CD8-positive, alpha-beta memory T cell (primary cell): ENCODE measurements at regions not wholly inside any gene's neighbourhood (a gene's known extent, or its start where the extent isn't known, plus 50 kb on each side); places are given as distances from the start of the nearest gene placed in this dataset.
"Not testable (repeated sequence)": the region's sequence is repeated elsewhere in the genome, so short reads cannot be mapped to it uniquely, and the experiment has no call there.

Source experiments
- CTCF ChIA-PET: fragments of 350-600 bp; sonication (Branson Sonifier 250); formaldehyde crosslinking; loops from one replicate; lab custom pipeline; 2021; ENCODE audit warnings: antibody characterized with exemption; lab: Charles Lee
- POLR2A ChIA-PET: fragments of 350-600 bp; sonication (Branson Sonifier 250); formaldehyde crosslinking; loops from one replicate; lab custom pipeline; 2021; ENCODE audit warnings: antibody characterized with exemption; lab: Charles Lee
- DNase-seq, 5 donors: peaks; one replicate each; pipeline versions ENCODE4 v3.0.0 to v3.0.0-alpha.2; 2020 to 2022; ENCODE audit warnings: mixed read lengths in 1 of 5
- H3K27ac ChIP-seq: one replicate; pipeline ENCODE4 v1.7.0; 2013; ENCODE audit warnings: low read depth, mild to moderate bottlenecking, low read length, moderate library complexity
- H3K27me3 ChIP-seq: 2 replicates; pipeline ENCODE4 v1.7.0; 2013; ENCODE audit warnings: low read length, mild to moderate bottlenecking; ENCODE audit not compliant: insufficient read depth, poor library complexity, severe bottlenecking
- H3K36me3 ChIP-seq: 2 replicates; pipeline ENCODE4 v1.7.0; 2013; ENCODE audit warnings: mild to moderate bottlenecking, low read length, moderate library complexity; ENCODE audit not compliant: insufficient read depth
- H3K4me1 ChIP-seq: 2 replicates; pipeline ENCODE4 v1.7.0; 2013; ENCODE audit warnings: mild to moderate bottlenecking, low read length, moderate library complexity; ENCODE audit not compliant: insufficient read depth
- H3K4me3 ChIP-seq: 2 replicates; pipeline ENCODE4 v1.7.0; 2013; ENCODE audit warnings: mild to moderate bottlenecking, low read length
- H3K9me3 ChIP-seq: 2 replicates; pipeline ENCODE4 v1.7.0; 2013; ENCODE audit warnings: mild to moderate bottlenecking, low read length
- H3K27ac Mint-ChIP-seq, 8 donors: one replicate each; pipeline ENCODE4 v1.8.0; 2020 to 2021; ENCODE audit warnings: mixed read lengths in 8 of 8, mild to moderate bottlenecking in 6 of 8, inconsistent platforms in 3 of 8, moderate library complexity in 3 of 8
- H3K27me3 Mint-ChIP-seq, 2 donors: one replicate each; pipeline ENCODE4 v1.8.0; 2020 to 2021; ENCODE audit warnings: mixed read lengths in 2 of 2, mild to moderate bottlenecking in 1 of 2, moderate library complexity in 1 of 2
- H3K36me3 Mint-ChIP-seq, 3 donors: one replicate each; pipeline ENCODE4 v1.8.0; 2020 to 2021; ENCODE audit warnings: mixed read lengths in 3 of 3, inconsistent platforms in 1 of 3, mild to moderate bottlenecking in 1 of 3
- H3K4me1 Mint-ChIP-seq, 3 donors: one replicate each; pipeline ENCODE4 v1.8.0; 2020 to 2021; ENCODE audit warnings: mixed read lengths in 3 of 3, inconsistent platforms in 1 of 3, mild to moderate bottlenecking in 1 of 3
- H3K4me3 Mint-ChIP-seq, 7 donors: one replicate each; pipeline ENCODE4 v1.8.0; 2020 to 2021; ENCODE audit warnings: mixed read lengths in 7 of 7, mild to moderate bottlenecking in 6 of 7, moderate library complexity in 4 of 7, inconsistent platforms in 2 of 7
- H3K9me3 Mint-ChIP-seq, 5 donors: one replicate each; pipeline ENCODE4 v1.8.0; 2020 to 2022; ENCODE audit warnings: mixed read lengths in 5 of 5, mild to moderate bottlenecking in 3 of 5, moderate library complexity in 2 of 5, inconsistent platforms in 1 of 5

DNA sequence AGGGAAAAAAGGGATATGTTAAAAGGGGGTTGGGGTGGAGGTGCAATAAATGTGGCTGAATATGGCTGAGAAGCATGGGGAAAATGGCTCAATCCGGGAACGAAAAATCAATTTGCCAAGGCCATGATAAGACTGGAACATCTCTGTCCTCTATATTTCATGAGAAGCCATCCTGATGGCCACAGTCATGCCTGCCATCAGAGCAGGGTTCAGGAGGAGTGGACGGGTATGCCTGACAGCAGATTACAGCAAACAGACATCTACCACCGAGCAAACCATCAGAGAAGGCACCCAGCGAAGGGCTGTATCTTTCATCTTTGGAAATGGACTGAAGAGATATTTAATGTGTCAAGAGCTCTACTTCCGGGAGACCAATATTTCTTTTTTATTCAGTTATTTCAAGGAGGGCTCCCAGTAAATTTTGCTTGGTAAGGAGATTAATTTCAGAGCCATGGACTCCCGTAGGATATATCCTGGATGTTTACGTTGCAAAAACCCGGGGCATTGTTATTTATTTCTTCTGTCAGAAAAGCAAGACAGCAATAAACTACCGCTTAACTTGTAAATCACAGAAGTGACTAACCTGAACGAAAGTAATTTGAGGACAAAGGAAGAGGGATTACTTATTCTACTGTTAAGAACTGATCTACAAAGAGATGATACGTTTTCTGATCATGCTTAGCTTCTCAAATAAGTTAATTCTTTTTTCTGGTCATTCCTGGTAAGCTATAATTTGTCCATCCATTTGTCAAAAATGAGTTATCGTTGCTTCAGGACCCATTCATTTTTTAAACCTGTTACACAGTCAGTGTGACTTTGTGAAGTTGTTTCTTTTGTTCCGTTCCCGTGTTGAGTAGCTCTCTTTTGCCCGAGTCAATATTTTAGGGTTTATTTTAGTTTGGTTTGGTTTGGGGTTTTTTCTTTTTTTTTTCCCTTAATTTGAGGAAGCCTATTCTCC, 80.6 kb upstream of the CHD2 start:
- Mint-ChIP-seq H3K4me1 (peaks cover 32 to 59% (median 49%) of the 10 kb centered on the region in 3 donors), H3K36me3 (peaks cover 0 to 3% (median 0%) of the 10 kb centered on the region in 3 donors), H3K27ac (peak overlapping the region; percentile 95 to 98 (median 97)), H3K9me3 (no peaks in the 10 kb centered on the region), H3K4me3 (peak overlapping the region; percentile 85 to 96 (median 92)), H3K27me3 (no peaks in the 10 kb centered on the region)
- H3K36me3 ChIP-seq, result no peaks in the 10 kb centered on the region
- DNase-seq, result no peak
- peak overlapping the region; percentile 58 for H3K27ac ChIP-seq
- ChIA-PET POLR2A (interaction anchor here (0.5 to 5.3 kb wide), 10 partner anchors 9 to 93 kb away, joined by 3 to 65 read pairs (median 6); partner anchors contain the start of gene CHD2), CTCF (interaction anchor here (0.7 to 5.2 kb wide), 7 partner anchors 10 to 97 kb away, joined by 3 to 44 read pairs (median 9); no protein-coding TSS in a partner anchor)
- H3K9me3 ChIP-seq, result no peaks in the 10 kb centered on the region
- H3K27me3 ChIP-seq, result no peaks in the 10 kb centered on the region
- peak overlapping the region; percentile 60 for H3K4me3 ChIP-seq
- peaks cover 59% of the 10 kb centered on the region for H3K4me1 ChIP-seq

DNA sequence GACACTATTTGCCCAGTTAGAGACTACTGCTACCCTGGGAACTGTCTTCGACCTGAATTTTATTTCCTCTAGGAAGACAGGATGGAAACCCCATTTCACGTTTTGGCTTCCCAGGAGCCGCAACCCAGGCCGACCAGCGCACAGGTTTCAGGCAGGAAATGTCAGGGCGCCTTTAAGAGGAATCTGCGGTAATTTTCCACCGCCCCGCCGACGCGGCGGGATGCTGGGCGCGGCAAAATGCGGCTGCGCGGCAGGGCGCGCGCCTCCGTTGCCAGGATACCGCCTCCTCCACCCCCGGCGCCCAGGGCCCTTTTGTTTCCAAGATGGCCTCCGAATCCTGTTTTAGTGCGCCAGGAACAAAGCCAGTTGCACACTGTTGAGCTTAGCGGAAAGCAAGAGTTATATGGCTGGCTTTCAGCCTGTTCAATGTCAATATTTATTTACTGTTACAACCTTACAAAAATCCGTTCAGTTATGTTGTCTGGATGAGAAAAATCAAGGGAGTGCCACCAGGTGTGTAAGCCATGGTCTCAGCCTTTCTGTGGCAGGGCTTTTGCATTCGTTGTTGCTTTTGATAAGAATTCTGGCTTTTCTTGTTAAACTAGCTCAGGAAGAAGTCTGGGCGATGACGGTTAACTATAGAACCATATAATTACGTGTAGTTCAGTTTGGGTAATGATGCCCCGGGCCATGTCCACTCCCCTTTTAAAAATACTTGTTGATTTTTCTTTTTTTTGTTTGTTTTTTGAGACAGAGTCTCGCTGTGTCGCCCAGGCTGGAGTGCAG, 79.7 kb upstream of the CHD2 start:
- POLR2A ChIA-PET, result interaction anchor here (0.5 to 5.3 kb wide), 11 partner anchors 9 to 92 kb away, joined by 3 to 65 read pairs (median 5); partner anchors contain the start of gene CHD2
- no peaks in the 10 kb centered on the region for H3K27me3 ChIP-seq
- peak; percentile 75 to 90 (median 86) for DNase-seq
- no peaks in the 10 kb centered on the region for H3K9me3 ChIP-seq
- H3K36me3 ChIP-seq, result no peaks in the 10 kb centered on the region
- H3K27ac Mint-ChIP-seq, result peak overlapping the region; percentile 95 to 98 (median 97)
- CTCF ChIA-PET, result interaction anchor here (0.7 to 5.2 kb wide), 8 partner anchors 10 to 79 kb away, joined by 3 to 44 read pairs (median 6); partner anchors contain the start of gene CHD2
- H3K27ac ChIP-seq, result peak overlapping the region; percentile 58
- no peaks in the 10 kb centered on the region for H3K9me3 Mint-ChIP-seq
- peaks cover 32 to 60% (median 49%) of the 10 kb centered on the region in 3 donors for H3K4me1 Mint-ChIP-seq
- peak overlapping the region; percentile 85 to 96 (median 92) for H3K4me3 Mint-ChIP-seq
- peaks cover 0 to 3% (median 0%) of the 10 kb centered on the region in 3 donors for H3K36me3 Mint-ChIP-seq
- H3K27me3 Mint-ChIP-seq, result no peaks in the 10 kb centered on the region
- peak overlapping the region; percentile 60 for H3K4me3 ChIP-seq
- H3K4me1 ChIP-seq, result peaks cover 55% of the 10 kb centered on the region

DNA sequence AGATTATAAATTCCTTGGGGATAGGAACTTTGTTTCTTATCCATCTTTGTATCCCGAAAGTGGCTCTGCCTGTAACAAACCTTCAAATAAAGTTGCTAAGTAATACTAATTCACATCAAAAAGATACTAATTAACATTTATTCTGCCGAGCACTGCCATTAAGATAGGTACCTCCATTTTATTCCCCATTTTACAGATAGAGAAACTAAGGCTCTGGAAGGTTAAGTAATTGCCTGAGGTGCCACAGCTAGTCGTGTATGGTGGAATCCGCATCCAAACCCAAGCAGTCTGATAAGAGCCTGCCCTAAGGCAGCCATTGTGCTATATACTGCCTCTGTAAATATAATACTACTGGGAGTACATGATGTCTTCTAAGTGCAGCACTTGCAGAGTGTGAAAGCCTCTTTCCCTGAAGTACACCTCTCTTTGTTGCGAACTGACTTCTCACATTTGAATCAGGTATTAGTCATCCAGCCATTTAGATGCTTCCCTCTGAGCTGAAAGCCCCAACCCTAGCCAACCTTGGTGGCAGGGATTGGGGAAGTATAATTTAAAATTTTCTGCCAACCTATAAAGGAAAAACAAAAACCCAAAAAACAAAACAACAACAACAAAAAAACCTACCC, 78.5 kb upstream of the CHD2 start:
- no peaks in the 10 kb centered on the region for H3K36me3 ChIP-seq
- H3K27ac ChIP-seq, result no peak overlapping the region
- POLR2A ChIA-PET, result interaction anchor here (1.1 to 5.3 kb wide), 5 partner anchors 10 to 79 kb away, joined by 4 to 65 read pairs (median 24); partner anchors contain the start of gene CHD2
- CTCF ChIA-PET, result interaction anchor here (0.7 to 5.2 kb wide), 9 partner anchors 9 to 94 kb away, joined by 3 to 44 read pairs (median 3); partner anchors contain the start of gene CHD2
- Mint-ChIP-seq H3K27me3 (no peaks in the 10 kb centered on the region), H3K4me1 (peaks cover 32 to 57% (median 49%) of the 10 kb centered on the region in 3 donors), H3K36me3 (peaks cover 0 to 3% (median 0%) of the 10 kb centered on the region in 3 donors), H3K27ac (peak overlapping the region; percentile 26 to 95 (median 75)), H3K4me3 (peak overlapping the region; percentile 44 to 80 (median 53)), H3K9me3 (no peaks in the 10 kb centered on the region)
- H3K4me1 ChIP-seq, result peaks cover 55% of the 10 kb centered on the region
- no peaks in the 10 kb centered on the region for H3K9me3 ChIP-seq
- no peak for DNase-seq
- H3K4me3 ChIP-seq, result no peak overlapping the region
- H3K27me3 ChIP-seq, result no peaks in the 10 kb centered on the region

DNA sequence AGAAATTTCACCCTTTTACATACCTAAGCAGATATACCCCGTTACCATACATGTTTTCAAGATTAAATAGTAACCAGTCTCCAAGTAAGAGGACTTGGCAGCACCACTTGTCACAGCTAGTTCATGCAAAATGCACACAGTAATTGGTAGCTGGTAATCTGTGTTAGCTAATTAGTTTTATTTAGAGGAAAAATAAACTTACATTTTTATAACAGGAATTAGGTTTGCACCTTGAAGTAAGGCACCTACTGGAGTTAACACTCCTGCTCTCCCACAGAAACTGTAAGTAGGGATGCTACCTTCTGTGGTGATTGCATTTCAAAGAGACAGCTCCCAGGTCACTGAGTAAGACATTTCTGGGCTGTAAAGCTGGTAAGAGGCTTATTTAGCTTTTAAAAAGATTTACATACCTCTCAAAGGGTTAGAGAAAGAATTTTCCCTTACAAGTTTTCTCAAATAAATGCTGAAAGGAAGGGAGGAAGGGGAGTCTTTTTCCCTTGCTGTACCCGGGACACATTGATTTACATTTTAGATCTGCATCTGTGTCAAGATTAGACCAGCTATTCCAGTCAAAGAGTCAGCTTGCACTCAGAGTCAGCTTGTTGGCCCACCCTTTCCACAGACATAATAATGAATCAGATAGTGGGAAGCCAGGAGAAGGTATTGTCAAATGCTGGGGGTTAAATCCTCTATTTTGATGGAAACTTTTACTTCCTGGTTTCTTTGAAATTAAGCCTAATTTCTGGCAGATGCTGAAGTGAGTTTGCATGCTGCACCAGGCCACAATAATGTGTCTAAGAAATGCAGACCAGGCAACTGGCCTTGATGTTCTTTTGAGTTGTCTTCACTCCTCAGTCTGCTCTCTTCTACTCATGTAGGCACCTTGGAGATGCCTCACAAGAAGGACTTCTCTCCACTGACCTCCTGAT, 77.6 kb upstream of the CHD2 start:
- H3K27me3 Mint-ChIP-seq, result no peaks in the 10 kb centered on the region
- Histone ChIP-seq H3K36me3 (no peaks in the 10 kb centered on the region), H3K4me1 (peaks cover 51% of the 10 kb centered on the region), H3K9me3 (no peaks in the 10 kb centered on the region), H3K27me3 (no peaks in the 10 kb centered on the region), H3K4me3 (no peak overlapping the region), H3K27ac (no peak overlapping the region)
- H3K4me1 Mint-ChIP-seq, result peaks cover 29 to 54% (median 46%) of the 10 kb centered on the region in 3 donors
- no peak for DNase-seq
- peaks cover 0 to 3% (median 0%) of the 10 kb centered on the region in 3 donors for H3K36me3 Mint-ChIP-seq
- ChIA-PET POLR2A (interaction anchor here (0.6 to 5.3 kb wide), 6 partner anchors 9 to 79 kb away, joined by 4 to 65 read pairs (median 9); no protein-coding TSS in a partner anchor), CTCF (interaction anchor here (0.7 to 5.2 kb wide), 7 partner anchors 8 to 96 kb away, joined by 3 to 44 read pairs (median 4); no protein-coding TSS in a partner anchor)
- peak overlapping the region in 6 of 7 donors; percentile 13 to 76 (median 47) for H3K4me3 Mint-ChIP-seq
- H3K27ac Mint-ChIP-seq, result peak overlapping the region in 7 of 8 donors; percentile 22 to 95 (median 83)
- no peaks in the 10 kb centered on the region for H3K9me3 Mint-ChIP-seq

DNA sequence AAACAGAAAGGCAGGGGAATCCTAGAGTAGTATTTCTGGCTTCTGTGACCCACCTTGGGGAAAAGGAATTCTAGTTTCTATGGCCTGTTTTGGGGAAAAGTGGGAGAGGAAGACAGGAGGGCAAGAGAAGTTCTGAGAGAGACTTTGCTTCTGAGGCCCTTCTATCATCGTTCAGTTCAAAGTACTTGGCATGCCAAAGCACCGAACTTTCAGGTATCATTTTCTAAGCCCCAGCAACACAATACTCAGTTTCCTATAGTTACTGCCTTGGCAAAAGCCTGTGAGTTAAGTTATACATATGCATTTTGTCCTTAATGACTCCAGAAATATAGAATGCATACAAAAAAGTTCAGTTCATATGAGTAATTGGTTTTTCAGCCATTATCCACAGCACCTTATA, 74.1 kb upstream of the CHD2 start:
- no peak overlapping the region for H3K27ac ChIP-seq
- no peaks in the 10 kb centered on the region for H3K9me3 Mint-ChIP-seq
- H3K27me3 ChIP-seq, result no peaks in the 10 kb centered on the region
- H3K4me3 ChIP-seq, result no peak overlapping the region
- ChIA-PET POLR2A (no interaction called here), CTCF (interaction anchor here (1.3 kb wide), 1 partner anchor 9 kb away, joined by 3 read pairs; no protein-coding TSS in a partner anchor)
- no peak for DNase-seq
- no peaks in the 10 kb centered on the region for H3K9me3 ChIP-seq
- H3K4me1 ChIP-seq, result peaks cover 37% of the 10 kb centered on the region
- no peaks in the 10 kb centered on the region for H3K27me3 Mint-ChIP-seq
- H3K4me3 Mint-ChIP-seq, result no peak overlapping the region
- H3K36me3 Mint-ChIP-seq, result no peaks in the 10 kb centered on the region
- no peaks in the 10 kb centered on the region for H3K36me3 ChIP-seq
- H3K27ac Mint-ChIP-seq, result no peak overlapping the region
- H3K4me1 Mint-ChIP-seq, result peaks cover 18 to 33% (median 27%) of the 10 kb centered on the region in 3 donors

DNA sequence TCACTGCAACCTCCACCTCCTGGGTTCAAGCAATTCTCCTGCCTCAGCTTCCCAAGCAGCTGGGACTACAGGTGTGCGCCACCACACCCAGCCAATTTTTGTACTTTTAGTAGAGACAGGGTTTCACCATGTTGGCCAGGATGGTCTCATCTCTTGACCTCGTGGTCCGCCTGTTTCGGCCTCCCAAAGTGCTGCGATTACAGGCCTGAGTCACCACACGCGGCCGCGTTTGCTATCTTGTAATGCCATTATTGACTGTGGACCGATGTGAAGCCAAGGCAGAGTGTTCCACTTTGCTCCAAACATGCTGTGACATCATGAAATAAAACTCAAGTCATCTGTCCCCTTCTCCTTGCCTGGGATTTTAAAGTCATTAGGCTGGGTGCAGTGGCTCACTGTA, 72.1 kb upstream of the CHD2 start:
- H3K36me3 Mint-ChIP-seq, H3K27me3 Mint-ChIP-seq, H3K27me3 ChIP-seq, DNase-seq, H3K27ac Mint-ChIP-seq, H3K9me3 ChIP-seq, H3K9me3 Mint-ChIP-seq, H3K4me3 Mint-ChIP-seq, H3K27ac ChIP-seq, H3K36me3 ChIP-seq, H3K4me3 ChIP-seq, POLR2A ChIA-PET: not testable (repeated sequence)
- H3K4me1 Mint-ChIP-seq, result peaks cover 28 to 37% (median 35%) of the 10 kb centered on the region in 3 donors
- CTCF ChIA-PET, result interaction anchor here (0.9 to 6.6 kb wide), 4 partner anchors 8 to 54 kb away, joined by 3 to 48 read pairs (median 24); no protein-coding TSS in a partner anchor
- H3K4me1 ChIP-seq, result peaks cover 37% of the 10 kb centered on the region
